ENCODE measurements at regions not wholly inside any gene's neighbourhood (a gene's known extent, or its start where the extent isn't known, plus 50 kb on each side); places are given as distances from the start of the nearest gene placed in this dataset.
A peak's percentile ranks its signal among the peaks of the same experiment; 100 is the strongest.

- TF ChIP-seq ZNF274 (IDR thresholded peaks at IDR 0.05; ENCODE audit: low read depth, low read length), result no peak
- H3K4me3 ChIP-seq (ENCODE audit: low read length), result no peak overlapping the region
These were observed 89.1 kb downstream of the NCR2 start for GRCh38 chr6:41424370-41425058.

- no peak overlapping the region for H3K4me3 ChIP-seq (ENCODE audit: low read length)
These were observed 90.1 kb downstream of the NCR2 start for GRCh38 chr6:41425511-41425910.

GRCh38 chr6:41426438-41426851 is 91.0 kb downstream of the NCR2 start:
- H3K4me3 ChIP-seq (ENCODE audit: low read length), result no peak overlapping the region
- TF ChIP-seq ZNF274 (IDR thresholded peaks at IDR 0.05; ENCODE audit: low read depth, low read length), result no peak

More at GRCh38 chr6:41425511-41425910, 90.1 kb downstream of the NCR2 start:
- no peak for TF ChIP-seq ZNF274 (IDR thresholded peaks at IDR 0.05; ENCODE audit: low read depth, low read length)

GRCh38 chr6:41426888-41427641 is 91.7 kb downstream of the NCR2 start:
- no peak overlapping the region for H3K4me3 ChIP-seq (ENCODE audit: low read length)
- TF ChIP-seq ZNF274 (IDR thresholded peaks at IDR 0.05; ENCODE audit: low read depth, low read length), result no peak

GRCh38 chr6:41427642-41428335 is 92.4 kb downstream of the NCR2 start:
- H3K4me3 ChIP-seq (ENCODE audit: low read length), result peak overlapping the region; percentile 15; the same call in 1 of the 2 replicates
- no peak for TF ChIP-seq ZNF274 (IDR thresholded peaks at IDR 0.05; ENCODE audit: low read depth, low read length)

- TF ChIP-seq ZNF274 (IDR thresholded peaks at IDR 0.05; ENCODE audit: low read depth, low read length), result no peak
- H3K4me3 ChIP-seq (ENCODE audit: low read length), result no peak overlapping the region; the same call in 1 of the 2 replicates
These were observed 93.1 kb downstream of the NCR2 start for GRCh38 chr6:41428336-41428995.

GRCh38 chr6:41428996-41429421 is 93.6 kb downstream of the NCR2 start:
- no peak overlapping the region for H3K4me3 ChIP-seq (ENCODE audit: low read length)
- TF ChIP-seq ZNF274 (IDR thresholded peaks at IDR 0.05; ENCODE audit: low read depth, low read length), result no peak

- TF ChIP-seq ZNF274 (IDR thresholded peaks at IDR 0.05; ENCODE audit: low read depth, low read length), result no peak
- H3K4me3 ChIP-seq (ENCODE audit: low read length), result no peak overlapping the region
These were observed 94.4 kb downstream of the NCR2 start for GRCh38 chr6:41429506-41430504.

GRCh38 chr6:41430875-41431274 is 95.5 kb downstream of the NCR2 start:
- H3K4me3 ChIP-seq (ENCODE audit: low read length), result no peak overlapping the region
- TF ChIP-seq ZNF274 (IDR thresholded peaks at IDR 0.05; ENCODE audit: low read depth, low read length), result no peak

- no peak overlapping the region for H3K4me3 ChIP-seq (ENCODE audit: low read length)
These were observed 96.9 kb downstream of the NCR2 start for GRCh38 chr6:41432280-41432679.

GRCh38 chr6:41434803-41435481 is 99.5 kb downstream of the NCR2 start:
- H3K4me3 ChIP-seq (ENCODE audit: low read length), result no peak overlapping the region
- no peak for TF ChIP-seq ZNF274 (IDR thresholded peaks at IDR 0.05; ENCODE audit: low read depth, low read length)

More at GRCh38 chr6:41432280-41432679, 96.9 kb downstream of the NCR2 start:
- no peak for TF ChIP-seq ZNF274 (IDR thresholded peaks at IDR 0.05; ENCODE audit: low read depth, low read length)

GRCh38 chr6:41437604-41438003 is 102.2 kb downstream of the NCR2 start:
- TF ChIP-seq ZNF274 (IDR thresholded peaks at IDR 0.05; ENCODE audit: low read depth, low read length), result no peak

More at GRCh38 chr6:41437604-41438003, 102.2 kb downstream of the NCR2 start:
- H3K4me3 ChIP-seq (ENCODE audit: low read length), result no peak overlapping the region

All from GM08714 (cell line).